ENCODE measurements at regions not wholly inside any gene's neighbourhood (a gene's known extent, or its start where the extent isn't known, plus 50 kb on each side); places are given as distances from the start of the nearest gene placed in this dataset.
A peak's percentile ranks its signal among the peaks of the same experiment; 100 is the strongest.
"Not testable (repeated sequence)": the region's sequence is repeated elsewhere in the genome, so short reads cannot be mapped to it uniquely, and the experiment has no call there.

DNA sequence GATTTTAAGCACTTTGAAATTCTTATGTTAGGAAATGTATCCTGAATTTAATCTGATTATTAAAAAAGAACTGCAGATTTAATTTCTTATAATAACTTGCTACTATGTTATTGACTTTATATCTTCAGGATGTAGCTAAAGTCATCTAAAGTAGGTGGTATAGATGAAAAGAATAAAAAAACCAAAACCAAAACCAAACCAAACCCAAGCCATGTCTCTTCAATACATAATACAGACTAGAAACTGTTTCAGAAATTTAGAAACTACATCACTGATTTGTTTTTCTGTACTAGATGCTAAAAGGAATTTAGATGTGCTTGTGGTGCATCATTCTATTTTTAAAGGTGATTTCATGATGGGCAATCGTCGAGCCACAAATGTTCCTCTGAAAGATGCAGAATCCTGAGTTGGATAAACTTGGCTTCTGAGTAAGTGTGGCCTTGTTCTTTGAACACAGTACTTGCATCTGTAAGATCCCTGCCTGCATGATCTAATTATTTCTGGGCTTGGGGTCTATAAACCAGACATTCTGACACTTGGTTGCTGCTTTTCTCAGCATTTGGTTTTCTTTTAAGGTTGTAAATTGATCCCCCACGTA lies 287.1 kb upstream of the SUCLG2 start:
- Histone ChIP-seq H3K4me3 (no peak overlapping the region), H3K36me3 (no peaks in the 10 kb centered on the region), H3K4me1 (no peaks in the 10 kb centered on the region), H3K27me3 (no peaks in the 10 kb centered on the region), H3K9me3 (no peaks in the 10 kb centered on the region), H3K27ac (no peak overlapping the region)
- DNase-seq, result no peak
- TF ChIP-seq, protein P1, sequence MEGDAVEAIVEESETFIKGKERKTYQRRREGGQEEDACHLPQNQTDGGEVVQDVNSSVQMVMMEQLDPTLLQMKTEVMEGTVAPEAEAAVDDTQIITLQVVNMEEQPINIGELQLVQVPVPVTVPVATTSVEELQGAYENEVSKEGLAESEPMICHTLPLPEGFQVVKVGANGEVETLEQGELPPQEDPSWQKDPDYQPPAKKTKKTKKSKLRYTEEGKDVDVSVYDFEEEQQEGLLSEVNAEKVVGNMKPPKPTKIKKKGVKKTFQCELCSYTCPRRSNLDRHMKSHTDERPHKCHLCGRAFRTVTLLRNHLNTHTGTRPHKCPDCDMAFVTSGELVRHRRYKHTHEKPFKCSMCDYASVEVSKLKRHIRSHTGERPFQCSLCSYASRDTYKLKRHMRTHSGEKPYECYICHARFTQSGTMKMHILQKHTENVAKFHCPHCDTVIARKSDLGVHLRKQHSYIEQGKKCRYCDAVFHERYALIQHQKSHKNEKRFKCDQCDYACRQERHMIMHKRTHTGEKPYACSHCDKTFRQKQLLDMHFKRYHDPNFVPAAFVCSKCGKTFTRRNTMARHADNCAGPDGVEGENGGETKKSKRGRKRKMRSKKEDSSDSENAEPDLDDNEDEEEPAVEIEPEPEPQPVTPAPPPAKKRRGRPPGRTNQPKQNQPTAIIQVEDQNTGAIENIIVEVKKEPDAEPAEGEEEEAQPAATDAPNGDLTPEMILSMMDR (IDR thresholded peaks at IDR 0.05), result no peak
- TF ChIP-seq POLR2A (IDR thresholded peaks at IDR 0.05), result no peak

DNA sequence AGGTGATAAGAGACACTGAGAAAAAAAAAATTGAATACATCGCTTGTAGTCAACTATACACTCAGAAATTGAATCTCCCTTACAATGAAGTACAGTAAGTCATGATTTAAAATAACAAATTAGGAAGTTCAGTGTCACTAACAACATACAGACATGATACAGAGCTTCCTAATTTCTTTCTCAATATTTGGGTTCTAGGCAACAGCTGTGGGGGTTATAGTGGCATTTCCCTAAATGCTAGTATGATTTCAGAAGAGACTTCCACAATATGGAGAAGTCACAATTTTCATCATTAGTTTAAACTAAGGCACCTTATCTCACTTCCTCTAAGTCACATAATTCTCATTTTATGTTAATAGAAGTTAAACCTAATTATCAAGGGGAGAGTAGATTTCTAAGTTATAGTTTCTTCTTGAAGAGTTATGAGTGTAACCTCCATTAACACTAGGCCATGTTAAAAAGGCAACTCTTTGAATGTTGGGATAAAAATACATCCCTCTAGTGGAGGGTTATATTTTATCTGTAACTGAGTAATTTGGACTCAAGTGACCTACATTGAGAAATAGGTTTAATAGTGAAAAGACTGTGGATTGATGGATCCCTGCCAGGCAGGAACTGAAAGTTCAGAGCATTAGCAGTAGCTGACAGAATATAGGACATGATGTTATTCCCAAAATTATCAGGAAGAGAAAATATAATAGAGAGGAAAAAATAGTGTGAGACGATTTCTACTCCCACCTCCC lies 286.0 kb upstream of the SUCLG2 start:
- DNase-seq, result peak in 1 of 3 donors; percentile 52
- no peak overlapping the region for H3K27ac ChIP-seq
- H3K4me1 ChIP-seq, result no peaks in the 10 kb centered on the region
- no peak overlapping the region for H3K4me3 ChIP-seq
- H3K36me3 ChIP-seq, result no peaks in the 10 kb centered on the region
- TF ChIP-seq POLR2A (IDR thresholded peaks at IDR 0.05), result no peak
- TF ChIP-seq, protein P1 (IDR thresholded peaks at IDR 0.05), result peak in 2 of 6 experiments; percentile 26 to 28
- no peaks in the 10 kb centered on the region for H3K9me3 ChIP-seq
- no peaks in the 10 kb centered on the region for H3K27me3 ChIP-seq

DNA sequence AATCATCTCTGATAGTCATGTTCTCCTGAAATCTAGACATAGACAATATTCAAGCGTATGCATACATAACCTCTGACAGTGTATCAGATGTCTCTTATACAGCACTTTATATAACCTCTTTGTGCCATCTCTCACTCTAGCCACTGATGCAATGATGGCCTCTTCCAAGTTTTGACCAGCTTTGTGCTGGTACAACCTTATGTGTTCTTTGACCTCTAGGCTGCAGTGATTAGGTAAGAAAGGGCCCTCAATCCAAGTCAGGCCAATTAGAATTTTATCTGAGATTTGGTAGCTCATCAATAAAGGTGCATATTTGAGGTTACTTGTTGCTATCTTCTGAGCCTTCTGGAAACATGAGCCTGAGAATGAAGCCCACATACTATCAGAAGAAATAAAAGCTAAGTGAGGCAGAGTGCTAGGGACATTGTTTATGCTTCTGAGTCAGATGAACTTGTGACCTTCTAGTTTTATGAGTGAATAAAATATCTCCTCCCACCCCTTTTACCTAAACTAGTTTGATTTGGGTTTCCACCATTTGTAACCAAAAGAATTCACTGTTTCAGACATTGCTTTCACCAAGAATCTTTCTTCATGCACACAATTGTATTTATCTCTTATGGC lies 283.2 kb upstream of the SUCLG2 start:
- Histone ChIP-seq H3K9me3 (no peaks in the 10 kb centered on the region), H3K4me3 (no peak overlapping the region), H3K27ac (no peak overlapping the region), H3K36me3 (no peaks in the 10 kb centered on the region), H3K27me3 (no peaks in the 10 kb centered on the region), H3K4me1 (no peaks in the 10 kb centered on the region)
- no peak for DNase-seq
- TF ChIP-seq POLR2A (IDR thresholded peaks at IDR 0.05), result no peak
- TF ChIP-seq, protein P1 (IDR thresholded peaks at IDR 0.05), result no peak

DNA sequence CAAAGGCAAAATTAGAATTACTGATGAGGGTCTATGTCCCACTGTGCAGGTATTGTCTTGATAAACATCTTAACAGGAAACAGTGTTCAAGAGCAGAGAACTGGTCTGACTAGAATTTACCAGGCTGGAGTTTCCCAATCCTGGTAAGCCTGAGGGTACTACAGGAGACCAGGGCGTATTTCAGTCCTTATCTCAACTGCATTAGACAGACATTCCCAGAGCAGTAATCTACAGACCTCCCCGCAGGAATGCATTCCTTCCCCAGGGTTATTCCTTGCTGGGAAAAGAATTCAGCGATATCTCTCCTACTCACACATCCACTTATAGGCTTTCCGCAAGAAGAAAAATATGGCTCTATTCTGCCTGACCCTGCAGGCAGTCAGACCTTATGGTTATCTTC lies 276.0 kb upstream of the SUCLG2 start:
- H3K27ac ChIP-seq, H3K36me3 ChIP-seq, H3K9me3 ChIP-seq, H3K4me1 ChIP-seq, DNase-seq, H3K4me3 ChIP-seq, H3K27me3 ChIP-seq: not testable (repeated sequence)

DNA sequence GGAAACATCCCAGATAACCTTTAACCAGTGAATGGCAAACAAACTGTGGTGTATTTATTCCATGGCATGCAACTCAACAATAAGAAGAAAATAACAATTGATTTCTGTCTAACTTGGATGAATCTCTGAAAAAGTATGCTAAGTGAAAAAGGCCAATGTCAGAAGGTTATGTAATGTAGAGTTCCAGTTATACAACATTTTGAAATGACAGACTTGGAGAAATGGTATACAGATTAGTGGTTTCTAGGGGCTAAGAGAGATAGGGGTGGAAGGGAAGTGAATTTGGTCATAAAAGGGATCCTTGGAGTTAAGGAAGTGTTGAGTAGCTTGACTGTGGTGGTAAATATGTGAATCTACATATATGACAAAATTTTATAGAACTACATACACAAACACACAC lies 269.4 kb upstream of the SUCLG2 start:
- H3K27me3 ChIP-seq, result no peaks in the 10 kb centered on the region
- TF ChIP-seq, protein P1 (IDR thresholded peaks at IDR 0.05), result no peak
- no peak for TF ChIP-seq POLR2A (IDR thresholded peaks at IDR 0.05)
- DNase-seq, result no peak
- no peaks in the 10 kb centered on the region for H3K36me3 ChIP-seq
- H3K9me3 ChIP-seq, result no peaks in the 10 kb centered on the region
- H3K4me3 ChIP-seq, result no peak overlapping the region
- H3K27ac ChIP-seq, result no peak overlapping the region
- H3K4me1 ChIP-seq, result no peaks in the 10 kb centered on the region

DNA sequence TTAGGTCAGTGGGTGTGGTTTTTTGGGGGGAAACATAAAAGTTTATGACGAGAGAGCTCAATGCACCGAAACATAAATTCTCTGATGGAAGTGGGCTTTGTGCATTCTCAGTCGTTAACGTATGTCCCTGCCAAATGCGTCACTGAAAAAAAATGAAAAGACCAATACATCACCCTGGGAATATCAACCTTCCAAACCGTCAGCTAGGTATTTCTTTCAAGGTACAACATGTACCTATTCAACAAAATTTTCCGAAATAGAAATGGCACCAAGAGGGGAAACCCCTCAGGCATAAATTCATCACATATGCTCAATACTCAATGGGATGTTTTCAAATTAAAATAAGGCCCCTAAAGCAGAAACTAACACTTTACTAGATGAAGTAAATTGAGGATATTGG lies 266.6 kb upstream of the SUCLG2 start:
- TF ChIP-seq, protein P1 (IDR thresholded peaks at IDR 0.05), result no peak
- H3K27ac ChIP-seq, result no peak overlapping the region

More for the DNA sequence above, 266.6 kb upstream of the SUCLG2 start:
- no peaks in the 10 kb centered on the region for H3K27me3 ChIP-seq
- H3K4me1 ChIP-seq, result no peaks in the 10 kb centered on the region
- H3K36me3 ChIP-seq, result no peaks in the 10 kb centered on the region
- H3K9me3 ChIP-seq, result no peaks in the 10 kb centered on the region
- no peak for DNase-seq
- H3K4me3 ChIP-seq, result no peak overlapping the region

Measured in Peyer's patch (tissue), 4 donors.